Keratinocyte (primary cell): ENCODE measurements at regions not wholly inside any gene's neighbourhood (a gene's known extent, or its start where the extent isn't known, plus 50 kb on each side); places are given as distances from the start of the nearest gene placed in this dataset.
"Not testable (repeated sequence)": the region's sequence is repeated elsewhere in the genome, so short reads cannot be mapped to it uniquely, and the experiment has no call there.

ENCODE experiments used
- CTCF ChIP-seq, 3 experiments: IDR thresholded peaks in 1 of 3; conservative IDR thresholded peaks in 1 of 3; optimal IDR thresholded peaks in 1 of 3; 2 replicates in 2 of 3; 3 replicates in 1 of 3; pipeline versions ENCODE3 to v1.5.1; 2011; ENCODE audit warnings: low read length in 3 of 3, mild to moderate bottlenecking in 3 of 3, moderate library complexity in 2 of 3, control low read depth in 1 of 3, inconsistent platforms in 1 of 3; ENCODE audit not compliant: insufficient read depth in 2 of 3; ENCODE audit errors: extremely low read depth in 1 of 3
- EZH2 ChIP-seq: IDR thresholded peaks from one replicate; pipeline ENCODE4 v1.6.1; 2012; ENCODE audit warnings: inconsistent platforms, mild to moderate bottlenecking, low read length, moderate library complexity

GRCh38 chr6:137682658-137683057 is 184.4 kb upstream of the TNFAIP3 start:
- TF ChIP-seq CTCF (optimal IDR thresholded peaks at IDR 0.05 in 1 of 3, IDR thresholded peaks at IDR 0.05 in 1 of 3, conservative IDR thresholded peaks at IDR 0.05 in 1 of 3; ENCODE audit: extremely low read depth in 1 of 3, insufficient read depth in 2 of 3, low read length in 3 of 3); EZH2: not testable (repeated sequence)
